Mucosa of stomach (tissue), 1 donor: ENCODE measurements at regions not wholly inside any gene's neighbourhood (a gene's known extent, or its start where the extent isn't known, plus 50 kb on each side); places are given as distances from the start of the nearest gene placed in this dataset.

ENCODE experiments used
- H3K27me3 ChIP-seq: one replicate; pipeline ENCODE4 v1.7.0; 2013; ENCODE audit warnings: mild to moderate bottlenecking, low read length; ENCODE audit not compliant: control insufficient read depth, insufficient read depth
- H3K36me3 ChIP-seq: one replicate; pipeline ENCODE4 v1.7.0; 2013; ENCODE audit warnings: low read length; ENCODE audit not compliant: control insufficient read depth, insufficient read depth
- H3K4me1 ChIP-seq: one replicate; pipeline ENCODE4 v1.7.0; 2013; ENCODE audit warnings: mild to moderate bottlenecking, low read length; ENCODE audit not compliant: control insufficient read depth, insufficient read depth
- H3K4me3 ChIP-seq: one replicate; pipeline ENCODE4 v1.7.0; 2013; ENCODE audit warnings: low read length
- H3K9ac ChIP-seq: one replicate; pipeline ENCODE4 v1.7.0; 2013; ENCODE audit warnings: mild to moderate bottlenecking, low read length, moderate library complexity
- H3K9me3 ChIP-seq: one replicate; pipeline ENCODE4 v1.7.0; 2013; ENCODE audit warnings: mild to moderate bottlenecking, low read length, moderate library complexity; ENCODE audit not compliant: control insufficient read depth
- donor health status: Pancreatic carcinoma.

DNA sequence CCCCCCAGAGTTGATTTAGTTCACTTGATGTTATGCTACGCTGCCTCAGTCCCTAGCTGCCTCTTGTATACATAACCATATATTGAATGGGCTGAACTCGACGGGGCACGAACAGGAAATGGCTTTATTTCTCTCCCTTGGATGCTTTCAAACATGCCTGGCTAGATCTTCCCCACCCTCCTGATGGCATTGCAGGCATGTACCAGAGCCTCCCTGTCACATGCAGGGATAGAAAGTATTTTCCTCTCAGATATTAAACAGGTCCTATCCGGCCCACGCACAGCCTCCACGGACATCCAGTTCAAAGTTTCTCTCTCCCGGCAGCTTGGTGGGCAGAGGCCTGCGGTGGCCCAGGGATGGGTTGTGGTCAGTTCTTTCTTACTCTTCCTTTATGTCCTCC lies 422.1 kb downstream of the RPS24 start:
- H3K4me1 ChIP-seq: peaks cover 31% of the 10 kb centered on the region
- no peak overlapping the region for H3K9ac ChIP-seq
- no peaks in the 10 kb centered on the region for H3K27me3 ChIP-seq
- no peaks in the 10 kb centered on the region for H3K9me3 ChIP-seq
- no peak overlapping the region for H3K4me3 ChIP-seq
- no peaks in the 10 kb centered on the region for H3K36me3 ChIP-seq

DNA sequence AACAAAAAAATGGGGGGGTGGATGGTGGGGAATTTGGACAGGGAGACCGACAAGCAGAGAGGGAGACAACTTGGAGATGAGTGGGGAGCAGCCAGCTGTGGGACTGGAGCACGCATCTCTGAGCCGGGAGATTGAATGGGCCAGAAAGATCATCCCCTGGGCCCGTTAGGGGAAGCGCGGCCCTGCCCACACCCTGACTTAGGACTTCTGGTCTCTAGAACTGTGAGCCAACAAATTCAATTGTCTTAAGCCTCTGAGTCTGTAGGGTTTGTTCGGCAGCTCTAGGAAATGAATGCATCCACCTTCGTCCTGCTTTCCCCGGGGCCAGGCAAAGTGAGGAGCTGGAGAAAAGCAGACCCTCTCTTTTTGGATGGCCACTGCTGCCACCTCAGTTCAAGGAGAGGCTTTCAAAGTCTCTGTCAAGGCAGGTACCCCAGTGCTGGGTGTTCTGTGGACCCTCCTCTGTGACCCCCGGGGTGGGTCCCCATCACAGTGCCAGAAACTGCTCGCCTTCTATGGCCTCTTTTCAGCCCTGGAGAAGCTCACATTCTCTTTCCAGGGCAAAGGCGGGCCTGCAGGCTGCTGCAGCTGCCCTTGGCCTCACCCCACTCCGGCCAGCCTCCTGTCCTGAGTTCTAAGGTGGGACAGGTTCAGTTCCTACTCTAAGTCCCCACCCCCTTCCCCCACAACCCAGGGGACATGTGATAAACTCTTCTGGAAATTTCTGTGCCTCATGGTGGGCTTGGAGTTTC lies 423.2 kb downstream of the RPS24 start:
- peaks cover 5% of the 10 kb centered on the region for H3K27me3 ChIP-seq
- no peak overlapping the region for H3K9ac ChIP-seq
- no peaks in the 10 kb centered on the region for H3K9me3 ChIP-seq
- peaks cover 26% of the 10 kb centered on the region for H3K4me1 ChIP-seq
- H3K36me3 ChIP-seq: no peaks in the 10 kb centered on the region
- H3K4me3 ChIP-seq: no peak overlapping the region

DNA sequence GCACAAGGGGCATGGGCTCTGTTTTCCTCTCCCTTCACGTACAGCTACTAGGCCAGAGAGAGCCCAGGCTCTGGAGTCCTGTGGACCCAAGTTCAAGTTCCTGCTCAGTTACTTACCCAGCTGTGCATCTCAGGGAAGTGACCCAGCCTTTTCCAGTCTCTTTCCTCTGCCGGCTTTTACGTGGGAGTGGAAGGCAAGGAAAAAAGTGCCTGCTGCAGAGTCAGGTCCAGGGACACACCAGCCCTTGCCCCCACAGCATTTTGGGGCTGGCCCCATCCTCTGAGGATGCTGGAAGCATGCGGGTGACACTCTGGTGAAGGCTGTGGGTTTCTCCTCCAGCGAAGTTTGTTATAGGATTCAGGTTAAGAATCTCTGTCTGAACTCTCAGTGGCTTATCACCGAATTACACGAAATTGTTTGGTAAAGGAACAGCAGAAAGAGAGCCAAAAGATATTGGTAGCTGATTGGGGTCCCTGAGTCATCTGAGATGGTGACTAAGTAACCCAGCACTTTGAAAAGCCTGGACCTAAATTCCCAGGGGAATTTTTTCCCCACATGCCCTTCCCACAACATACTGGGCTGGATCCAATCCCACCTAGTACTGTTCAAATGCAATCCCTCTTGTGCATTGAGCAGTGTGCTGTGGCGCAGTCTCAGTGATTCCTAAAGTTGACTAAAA lies 424.3 kb downstream of the RPS24 start:
- H3K4me3 ChIP-seq: no peak overlapping the region
- peaks cover 8% of the 10 kb centered on the region for H3K27me3 ChIP-seq
- peaks cover 26% of the 10 kb centered on the region for H3K4me1 ChIP-seq

DNA sequence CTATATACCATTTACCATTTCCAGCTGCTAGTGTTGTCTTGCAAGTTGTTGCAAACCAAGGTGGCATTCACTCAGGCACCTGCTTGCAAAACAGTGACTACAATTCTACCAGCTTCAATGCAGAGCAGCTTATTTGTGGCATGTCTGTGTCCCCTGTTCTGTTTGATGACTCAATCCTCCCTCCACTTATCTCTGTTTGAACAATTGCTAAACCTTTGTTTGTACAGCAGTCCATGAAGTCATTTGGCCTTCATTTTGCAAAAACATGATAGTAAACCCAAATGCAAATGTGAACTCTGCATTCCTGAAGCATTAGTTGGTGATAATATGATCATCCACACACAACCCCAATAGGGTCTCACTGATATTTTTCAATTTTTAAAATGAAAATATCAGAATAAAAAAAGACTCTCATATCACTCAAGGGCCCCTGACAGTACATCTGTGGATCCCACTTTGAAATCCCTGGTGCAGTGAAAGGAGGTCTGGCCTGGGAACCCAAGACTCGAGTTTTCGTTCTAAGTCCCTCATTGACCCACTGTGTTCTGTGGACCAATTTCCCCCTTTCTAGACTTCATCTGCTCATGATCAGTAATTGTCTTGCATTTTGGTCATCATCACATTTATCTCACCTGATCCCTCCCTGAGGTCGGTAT lies 425.4 kb downstream of the RPS24 start:
- H3K4me3 ChIP-seq: no peak overlapping the region
- H3K4me1 ChIP-seq: peaks cover 26% of the 10 kb centered on the region
- H3K9me3 ChIP-seq: no peaks in the 10 kb centered on the region
- H3K27me3 ChIP-seq: peaks cover 10% of the 10 kb centered on the region
- H3K9ac ChIP-seq: no peak overlapping the region
- H3K36me3 ChIP-seq: no peaks in the 10 kb centered on the region

More for the DNA sequence above, 424.3 kb downstream of the RPS24 start:
- H3K9ac ChIP-seq: no peak overlapping the region
- no peaks in the 10 kb centered on the region for H3K9me3 ChIP-seq
- no peaks in the 10 kb centered on the region for H3K36me3 ChIP-seq

DNA sequence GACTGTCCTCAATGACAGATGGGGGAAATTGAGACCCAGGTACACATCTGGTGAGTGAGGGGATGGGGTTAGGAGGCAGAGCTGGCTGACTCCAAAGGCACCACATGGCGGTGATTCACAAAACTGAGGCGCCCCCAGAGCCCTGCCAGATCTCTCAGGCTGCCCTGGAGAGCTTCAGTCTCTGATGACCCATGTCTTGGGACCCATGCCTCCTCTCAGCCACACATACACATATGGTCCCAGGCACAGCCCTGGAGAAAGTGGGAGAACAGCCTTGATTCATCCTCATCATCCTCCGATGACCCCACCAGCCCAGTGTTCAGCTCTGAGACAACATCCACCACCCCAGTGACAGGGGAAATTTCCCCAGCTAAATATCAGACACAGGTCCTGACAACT lies 426.0 kb downstream of the RPS24 start:
- peaks cover 26% of the 10 kb centered on the region for H3K4me1 ChIP-seq
- H3K27me3 ChIP-seq: peaks cover 10% of the 10 kb centered on the region
- H3K9me3 ChIP-seq: no peaks in the 10 kb centered on the region
- no peaks in the 10 kb centered on the region for H3K36me3 ChIP-seq
- H3K9ac ChIP-seq: no peak overlapping the region
- no peak overlapping the region for H3K4me3 ChIP-seq

DNA sequence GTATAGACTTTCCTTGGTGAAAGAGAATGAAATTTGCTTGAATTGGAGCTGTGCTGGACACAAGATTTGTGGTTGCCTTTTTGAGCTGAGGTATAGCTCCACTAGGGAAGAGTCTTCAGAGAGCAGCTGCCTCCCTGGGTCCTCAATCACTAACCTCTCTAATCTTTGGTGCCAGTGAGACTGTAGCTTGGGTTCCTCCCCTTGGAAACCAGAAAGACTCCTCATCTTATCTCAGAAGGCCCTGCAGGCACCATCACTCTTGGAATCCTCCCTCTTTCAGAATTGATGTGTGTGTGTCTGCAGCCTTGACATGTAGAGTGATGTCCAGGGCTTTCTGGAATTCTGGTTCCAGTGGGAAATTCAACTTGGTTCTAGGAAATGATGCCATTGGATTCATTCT lies 426.5 kb downstream of the RPS24 start:
- Histone ChIP-seq H3K27me3 (peaks cover 10% of the 10 kb centered on the region), H3K4me3 (no peak overlapping the region), H3K4me1 (peaks cover 26% of the 10 kb centered on the region), H3K9ac (no peak overlapping the region), H3K36me3 (no peaks in the 10 kb centered on the region), H3K9me3 (no peaks in the 10 kb centered on the region)

DNA sequence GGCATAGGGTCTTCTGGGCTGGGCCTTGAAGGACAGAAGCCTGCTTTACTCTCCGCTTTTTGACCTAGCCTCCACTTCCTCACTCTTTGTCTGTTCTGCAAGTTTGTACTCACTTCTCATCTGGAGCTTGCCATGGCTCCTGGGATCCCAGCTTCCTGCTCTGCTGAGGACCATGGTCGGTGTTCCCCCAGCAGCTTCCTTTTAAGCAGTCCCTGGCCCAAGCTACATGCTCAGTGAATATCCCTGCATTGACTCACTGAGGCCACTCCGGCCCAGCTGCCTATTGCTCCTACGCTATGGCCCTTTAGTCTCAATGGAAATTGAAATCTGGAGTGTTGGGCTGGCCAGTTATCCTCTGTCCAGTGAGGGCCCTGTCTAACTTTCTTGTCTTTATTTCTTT lies 427.7 kb downstream of the RPS24 start:
- H3K4me3 ChIP-seq: no peak overlapping the region
- H3K27me3 ChIP-seq: peaks cover 10% of the 10 kb centered on the region
- H3K9me3 ChIP-seq: no peaks in the 10 kb centered on the region
- no peaks in the 10 kb centered on the region for H3K36me3 ChIP-seq
- H3K4me1 ChIP-seq: peaks cover 26% of the 10 kb centered on the region
- H3K9ac ChIP-seq: no peak overlapping the region

DNA sequence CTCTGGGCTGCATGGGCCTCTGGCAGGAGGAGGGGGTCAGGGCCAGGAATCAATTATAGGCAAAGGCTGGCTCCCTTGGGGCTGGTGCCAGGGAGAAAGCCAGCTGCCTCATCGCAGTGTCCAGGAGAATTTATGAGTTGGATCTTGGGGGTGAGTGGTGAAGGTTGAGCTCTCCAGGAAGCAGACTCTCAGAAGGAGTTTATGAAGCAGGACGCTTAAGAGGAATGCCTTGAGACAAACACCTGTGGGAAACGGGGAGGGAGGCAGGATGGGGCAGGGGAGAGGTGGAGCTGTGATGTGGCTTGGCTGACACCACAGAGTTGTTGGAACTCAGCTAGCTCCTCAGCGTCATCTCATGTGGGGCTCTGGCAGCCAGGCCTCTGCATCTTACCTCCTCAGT lies 428.5 kb downstream of the RPS24 start:
- Histone ChIP-seq H3K4me3 (no peak overlapping the region), H3K9me3 (no peaks in the 10 kb centered on the region), H3K36me3 (no peaks in the 10 kb centered on the region), H3K27me3 (peaks cover 10% of the 10 kb centered on the region), H3K9ac (no peak overlapping the region), H3K4me1 (peaks cover 23% of the 10 kb centered on the region)

DNA sequence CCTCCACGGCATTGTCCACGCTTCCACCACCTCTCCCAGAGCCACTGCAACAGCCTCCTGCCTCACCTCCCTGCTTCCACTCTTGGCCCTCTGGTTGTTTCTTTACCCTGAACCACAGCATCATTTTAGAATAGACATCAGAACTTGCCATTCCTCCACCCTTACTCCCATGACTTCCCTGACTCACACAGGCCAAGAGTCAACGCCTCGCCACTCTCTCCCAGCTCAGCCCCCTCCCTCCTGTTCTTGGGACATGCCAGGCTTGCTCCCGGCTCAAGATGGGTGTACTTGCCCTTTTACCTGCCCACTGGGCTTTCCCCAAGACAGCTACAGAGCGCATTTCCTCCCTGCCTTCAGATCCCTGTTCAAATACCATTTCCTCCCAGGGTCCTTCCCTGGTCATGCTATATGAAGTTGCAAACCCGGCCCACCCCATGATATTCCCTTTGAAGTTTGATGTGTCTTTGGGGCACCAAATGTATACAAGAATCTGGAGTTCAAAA lies 429.1 kb downstream of the RPS24 start:
- Histone ChIP-seq H3K4me1 (peaks cover 21% of the 10 kb centered on the region), H3K27me3 (peaks cover 10% of the 10 kb centered on the region), H3K36me3 (no peaks in the 10 kb centered on the region), H3K4me3 (no peak overlapping the region), H3K9ac (no peak overlapping the region), H3K9me3 (no peaks in the 10 kb centered on the region)

DNA sequence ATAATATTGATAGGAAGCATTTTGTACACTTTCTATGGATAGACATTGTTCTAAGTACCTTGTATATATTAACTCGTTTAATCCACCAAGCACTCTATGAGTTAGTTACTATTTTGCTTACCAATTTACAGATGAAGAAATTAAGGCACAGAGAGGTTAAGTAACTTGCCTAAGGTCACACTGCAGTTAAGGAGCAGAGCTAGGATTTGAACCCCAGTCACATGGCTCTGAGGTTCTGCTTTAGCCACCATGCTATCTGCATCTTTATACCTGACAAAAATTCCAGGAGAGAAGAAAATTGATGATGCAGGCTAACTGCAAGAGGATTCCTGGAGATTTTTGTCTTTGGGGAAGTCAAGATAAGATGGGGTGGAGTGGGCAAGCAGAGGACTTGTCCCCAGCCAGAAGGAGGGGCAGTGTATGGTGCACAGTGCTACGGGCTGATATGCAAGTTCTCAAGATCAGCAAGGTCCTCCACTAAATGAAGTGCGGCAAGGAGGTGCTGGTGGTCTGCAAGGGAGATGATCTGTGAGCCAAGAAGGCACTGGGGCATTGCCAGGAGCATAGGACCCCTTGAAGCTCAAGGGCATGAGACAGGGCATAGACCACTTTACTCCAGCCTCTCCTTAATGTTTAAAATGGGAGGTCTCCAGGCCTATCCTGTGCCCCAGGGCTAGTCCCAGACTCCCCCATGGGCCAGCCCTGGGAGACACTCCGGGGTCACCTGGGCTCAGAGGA lies 430.6 kb downstream of the RPS24 start:
- Histone ChIP-seq H3K27me3 (peaks cover 10% of the 10 kb centered on the region), H3K36me3 (no peaks in the 10 kb centered on the region), H3K4me1 (peaks cover 9% of the 10 kb centered on the region), H3K9ac (no peak overlapping the region), H3K9me3 (no peaks in the 10 kb centered on the region), H3K4me3 (no peak overlapping the region)

DNA sequence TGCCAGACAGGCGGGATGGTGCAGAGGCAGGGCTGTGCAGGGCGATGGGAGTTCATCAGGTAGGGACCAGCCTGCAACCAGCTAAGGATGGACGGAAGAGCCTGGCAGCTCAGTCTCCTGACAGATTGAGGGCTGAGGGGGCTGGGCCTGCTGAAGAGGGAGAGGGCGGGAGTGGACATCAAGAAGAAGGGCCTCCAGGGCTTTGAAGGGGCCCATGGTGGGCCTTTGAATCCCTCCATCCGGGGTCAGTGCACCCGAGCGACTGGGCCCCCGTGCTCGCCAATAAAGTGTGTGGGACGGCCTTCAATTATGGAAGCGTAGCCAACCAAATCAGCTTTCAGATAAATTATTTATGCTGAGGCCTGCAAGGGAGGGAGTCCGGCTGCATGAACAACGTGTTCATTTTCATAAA lies 431.2 kb downstream of the RPS24 start:
- H3K27me3 ChIP-seq: peaks cover 10% of the 10 kb centered on the region
- H3K4me1 ChIP-seq: peaks cover 4% of the 10 kb centered on the region
- H3K4me3 ChIP-seq: no peak overlapping the region
- H3K9me3 ChIP-seq: no peaks in the 10 kb centered on the region
- H3K9ac ChIP-seq: no peak overlapping the region
- no peaks in the 10 kb centered on the region for H3K36me3 ChIP-seq
